ENCODE measurements at regions not wholly inside any gene's neighbourhood (a gene's known extent, or its start where the extent isn't known, plus 50 kb on each side); places are given as distances from the start of the nearest gene placed in this dataset.

DNA sequence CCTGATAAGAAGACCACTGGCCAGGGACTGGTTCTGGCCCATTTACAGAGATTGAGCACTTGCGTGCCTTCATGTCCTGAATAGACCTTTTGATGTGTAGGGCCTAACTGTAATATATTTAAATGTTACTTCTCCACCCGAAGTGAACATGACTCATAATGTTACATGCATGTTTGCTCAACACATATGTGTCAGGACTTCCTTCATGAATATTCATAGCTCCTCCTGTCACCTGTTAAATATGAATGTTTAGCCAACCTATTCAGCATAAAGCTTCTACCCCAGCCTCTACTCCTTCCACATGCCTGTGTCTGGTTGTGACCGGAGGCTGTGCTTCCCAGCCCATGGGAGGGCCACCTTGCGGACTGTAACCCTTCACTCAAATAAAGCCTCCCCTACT is 457.5 kb downstream of the IRX1 start:
- intact Hi-C loops (cut with micrococcal nuclease), result no loop called here
- TF ChIP-seq MYC (IDR thresholded peaks at IDR 0.05; ENCODE audit: low read depth, low read length) (no peak), POLR2A (IDR thresholded peaks at IDR 0.05; ENCODE audit: low read depth, low read length) (no peak), GATA2 (IDR thresholded peaks at IDR 0.05; ENCODE audit: insufficient read depth, insufficient read length, low read depth, low read length) (no peak), EZH2 (IDR thresholded peaks at IDR 0.05; ENCODE audit: borderline replicate concordance, low read depth, low read length, severe bottlenecking) (no peak), FOS (IDR thresholded peaks at IDR 0.05; ENCODE audit: borderline replicate concordance, insufficient read depth, low read length) (no peak), POLR2AphosphoS5 (IDR thresholded peaks at IDR 0.05; ENCODE audit: insufficient read depth, low read depth, low read length) (no peak), JUN (IDR thresholded peaks at IDR 0.05; ENCODE audit: borderline replicate concordance, insufficient read depth, insufficient read length, low read depth) (no peak)
- TF ChIP-seq, protein P1, sequence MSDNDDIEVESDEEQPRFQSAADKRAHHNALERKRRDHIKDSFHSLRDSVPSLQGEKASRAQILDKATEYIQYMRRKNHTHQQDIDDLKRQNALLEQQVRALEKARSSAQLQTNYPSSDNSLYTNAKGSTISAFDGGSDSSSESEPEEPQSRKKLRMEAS (IDR thresholded peaks at IDR 0.05; ENCODE audit: insufficient read depth, insufficient read length), result no peak
- TF ChIP-seq, protein P2, sequence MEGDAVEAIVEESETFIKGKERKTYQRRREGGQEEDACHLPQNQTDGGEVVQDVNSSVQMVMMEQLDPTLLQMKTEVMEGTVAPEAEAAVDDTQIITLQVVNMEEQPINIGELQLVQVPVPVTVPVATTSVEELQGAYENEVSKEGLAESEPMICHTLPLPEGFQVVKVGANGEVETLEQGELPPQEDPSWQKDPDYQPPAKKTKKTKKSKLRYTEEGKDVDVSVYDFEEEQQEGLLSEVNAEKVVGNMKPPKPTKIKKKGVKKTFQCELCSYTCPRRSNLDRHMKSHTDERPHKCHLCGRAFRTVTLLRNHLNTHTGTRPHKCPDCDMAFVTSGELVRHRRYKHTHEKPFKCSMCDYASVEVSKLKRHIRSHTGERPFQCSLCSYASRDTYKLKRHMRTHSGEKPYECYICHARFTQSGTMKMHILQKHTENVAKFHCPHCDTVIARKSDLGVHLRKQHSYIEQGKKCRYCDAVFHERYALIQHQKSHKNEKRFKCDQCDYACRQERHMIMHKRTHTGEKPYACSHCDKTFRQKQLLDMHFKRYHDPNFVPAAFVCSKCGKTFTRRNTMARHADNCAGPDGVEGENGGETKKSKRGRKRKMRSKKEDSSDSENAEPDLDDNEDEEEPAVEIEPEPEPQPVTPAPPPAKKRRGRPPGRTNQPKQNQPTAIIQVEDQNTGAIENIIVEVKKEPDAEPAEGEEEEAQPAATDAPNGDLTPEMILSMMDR (IDR thresholded peaks at IDR 0.05; ENCODE audit: extremely low read depth in 1 of 2, insufficient read depth in 1 of 2, low read depth in 1 of 2, low read length in 2 of 2), result no peak
- no peaks in the 10 kb centered on the region for H3K9me3 ChIP-seq (replicated peaks; ENCODE audit: control insufficient read depth, insufficient read depth, low read length)
- no peak overlapping the region for H3K27ac ChIP-seq (ENCODE audit: insufficient read depth, low read depth, low read length)
- FAIRE-seq (no peak), DNase-seq (ENCODE audit: low read depth, low spot score) (no peak)
- no peaks in the 10 kb centered on the region for H3K36me3 ChIP-seq (ENCODE audit: control insufficient read depth in 2 of 2, extremely low read depth in 1 of 2, insufficient read depth in 2 of 2, low read length in 2 of 2)
- no peaks in the 10 kb centered on the region for H4K20me1 ChIP-seq (replicated peaks; ENCODE audit: control insufficient read depth, extremely low read depth, insufficient read depth, low read length)
- POLR2A ChIA-PET, result no interaction called here
- no peaks in the 10 kb centered on the region for H3K79me2 ChIP-seq (ENCODE audit: control insufficient read depth, insufficient read depth, low read length)
- no peaks in the 10 kb centered on the region for H3K27me3 ChIP-seq (ENCODE audit: control insufficient read depth in 2 of 2, insufficient read depth in 2 of 2, low read length in 2 of 2)
- dilution Hi-C loops (cut with MboI; ENCODE audit: extremely low pct_ligation_motif_present, low sequenced_read_pairs), result no loop called here
- no peak overlapping the region for H3K9ac ChIP-seq (replicated peaks; ENCODE audit: extremely low read depth, insufficient read depth, low read length)
- no peak overlapping the region for H3K4me2 ChIP-seq (ENCODE audit: insufficient read depth, low read length)
- no peak overlapping the region for H3K4me3 ChIP-seq (replicated peaks in 1 of 3; ENCODE audit: insufficient read depth in 1 of 3, low read depth in 1 of 3, low read length in 3 of 3)
- H3K9me1 ChIP-seq (replicated peaks; ENCODE audit: control insufficient read depth, extremely low read depth, insufficient read depth, low read length), result no peaks in the 10 kb centered on the region
- CTCF ChIA-PET, result no interaction called here
- no TSS peak for BruUV-seq (replicated peaks)
- H3K4me1 ChIP-seq (ENCODE audit: control insufficient read depth, extremely low read depth, insufficient read depth, low read length), result no peaks in the 10 kb centered on the region
- H2AFZ ChIP-seq (ENCODE audit: low read depth, low read length), result no peak overlapping the region
